ENCODE measurements at regions not wholly inside any gene's neighbourhood (a gene's known extent, or its start where the extent isn't known, plus 50 kb on each side); places are given as distances from the start of the nearest gene placed in this dataset.

GRCh38 chr17:77590951-77591735 lies 367.4 kb upstream of the TNRC6C start:
- TF ChIP-seq POLR2AphosphoS5 (IDR thresholded peaks at IDR 0.05; ENCODE audit: low read depth, low read length) (no peak), SIN3A (IDR thresholded peaks at IDR 0.05; ENCODE audit: borderline replicate concordance, insufficient read depth, low read length) (no peak), REST (IDR thresholded peaks at IDR 0.05; ENCODE audit: insufficient read depth in 1 of 2, low read depth in 2 of 2, low read length in 2 of 2) (no peak), TAF1 (IDR thresholded peaks at IDR 0.05; ENCODE audit: borderline replicate concordance, insufficient read depth, low read length) (no peak), FOXP2 (optimal IDR thresholded peaks at IDR 0.05; ENCODE audit: borderline replicate concordance, extremely low read depth, extremely low read length, insufficient read depth) (no peak)

Measured in PFSK-1 (cell line).